ENCODE measurements at regions not wholly inside any gene's neighbourhood (a gene's known extent, or its start where the extent isn't known, plus 50 kb on each side); places are given as distances from the start of the nearest gene placed in this dataset.

DNA sequence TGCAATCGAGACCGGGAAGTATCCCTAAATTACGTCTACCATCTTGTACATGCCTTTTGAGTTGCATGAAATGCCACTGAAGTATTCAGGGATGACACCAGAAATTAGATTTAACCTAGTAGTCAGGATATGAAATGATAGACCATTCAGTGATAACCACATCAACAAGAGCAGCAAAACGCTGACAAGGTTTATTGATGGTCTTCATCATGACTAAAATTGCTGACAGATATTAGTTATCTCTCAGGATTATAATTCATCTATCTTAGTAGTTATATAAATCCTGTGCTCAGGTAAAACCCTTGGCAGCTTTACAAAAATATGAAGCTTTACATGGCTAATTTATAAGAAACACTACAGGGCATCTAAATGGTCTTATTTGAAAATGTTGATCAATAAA is 1104.7 kb downstream of the EFNA5 start:
- no peak for TF ChIP-seq CREB1 (IDR thresholded peaks at IDR 0.05; ENCODE audit: low read depth)
- TF ChIP-seq TCF12 (IDR thresholded peaks at IDR 0.05; ENCODE audit: low read depth), result no peak
- TF ChIP-seq FOXM1 (IDR thresholded peaks at IDR 0.05; ENCODE audit: borderline replicate concordance, low read depth), result no peak
- TF ChIP-seq EP300 (IDR thresholded peaks at IDR 0.05; ENCODE audit: borderline replicate concordance), result no peak
- no peak for TF ChIP-seq ZBTB7A (IDR thresholded peaks at IDR 0.05; ENCODE audit: low read depth)

DNA sequence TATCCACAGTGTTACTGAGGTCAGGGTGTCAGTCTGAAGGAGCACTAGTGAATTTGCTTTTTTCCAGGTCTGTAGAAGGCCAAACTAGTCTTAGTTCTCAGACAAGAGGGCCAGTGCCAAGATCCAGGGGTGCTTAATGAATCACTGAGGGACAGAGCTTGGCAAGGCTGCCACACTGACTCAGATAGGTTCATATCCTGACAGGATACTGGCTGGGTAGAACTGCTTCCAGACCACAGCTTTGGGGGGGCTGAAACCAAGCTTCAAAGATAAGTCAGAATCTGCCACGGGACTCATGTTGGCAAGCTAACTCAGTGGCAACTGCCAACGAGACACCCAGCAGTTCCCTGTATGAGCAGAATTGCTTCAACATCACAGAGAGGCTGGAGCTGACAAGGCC is 1125.4 kb downstream of the EFNA5 start:
- TF ChIP-seq CREB1 (IDR thresholded peaks at IDR 0.05; ENCODE audit: low read depth) (no peak), TCF12 (IDR thresholded peaks at IDR 0.05; ENCODE audit: low read depth) (no peak), ZBTB7A (IDR thresholded peaks at IDR 0.05; ENCODE audit: low read depth) (no peak), YY1 (IDR thresholded peaks at IDR 0.05; ENCODE audit: low read depth) (no peak), RAD21 (IDR thresholded peaks at IDR 0.05; ENCODE audit: low read depth) (no peak), EGR1 (IDR thresholded peaks at IDR 0.05) (no peak), EP300 (IDR thresholded peaks at IDR 0.05; ENCODE audit: borderline replicate concordance) (no peak), CEBPB (IDR thresholded peaks at IDR 0.05) (no peak)
- TF ChIP-seq, protein P1, sequence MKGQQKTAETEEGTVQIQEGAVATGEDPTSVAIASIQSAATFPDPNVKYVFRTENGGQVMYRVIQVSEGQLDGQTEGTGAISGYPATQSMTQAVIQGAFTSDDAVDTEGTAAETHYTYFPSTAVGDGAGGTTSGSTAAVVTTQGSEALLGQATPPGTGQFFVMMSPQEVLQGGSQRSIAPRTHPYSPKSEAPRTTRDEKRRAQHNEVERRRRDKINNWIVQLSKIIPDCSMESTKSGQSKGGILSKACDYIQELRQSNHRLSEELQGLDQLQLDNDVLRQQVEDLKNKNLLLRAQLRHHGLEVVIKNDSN (IDR thresholded peaks at IDR 0.05), result no peak

DNA sequence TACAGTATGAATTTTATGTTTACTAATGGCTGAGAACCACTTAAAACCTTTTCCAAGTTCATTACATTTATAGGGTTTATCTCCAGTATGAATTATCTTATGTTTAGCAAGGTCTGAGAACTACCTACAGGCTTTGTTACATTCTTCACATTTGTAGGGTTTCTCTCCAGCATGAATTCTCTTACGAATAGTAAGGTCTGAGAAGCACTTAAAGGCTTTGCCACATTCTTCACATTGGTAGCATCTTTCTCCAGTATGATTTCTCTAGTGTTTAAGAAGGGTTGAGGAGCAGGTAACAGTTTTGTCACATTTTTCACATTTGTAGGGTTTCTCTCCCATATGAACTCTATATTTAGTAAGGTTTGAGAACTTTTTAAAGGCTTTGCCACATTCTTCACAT is 1127.4 kb downstream of the EFNA5 start:
- TF ChIP-seq RAD21 (IDR thresholded peaks at IDR 0.05; ENCODE audit: low read depth) (no peak), NFIC (IDR thresholded peaks at IDR 0.05) (no peak), YY1 (IDR thresholded peaks at IDR 0.05; ENCODE audit: low read depth) (no peak), TAF1 (IDR thresholded peaks at IDR 0.05; ENCODE audit: low read depth) (no peak), TCF12 (IDR thresholded peaks at IDR 0.05; ENCODE audit: low read depth) (no peak), FOXM1 (IDR thresholded peaks at IDR 0.05; ENCODE audit: borderline replicate concordance, low read depth) (no peak), CREB1 (IDR thresholded peaks at IDR 0.05; ENCODE audit: low read depth) (no peak), EP300 (IDR thresholded peaks at IDR 0.05; ENCODE audit: borderline replicate concordance) (no peak), ZBTB7A (IDR thresholded peaks at IDR 0.05; ENCODE audit: low read depth) (no peak)
- TF ChIP-seq, protein P1 (IDR thresholded peaks at IDR 0.05), result no peak
- TF ChIP-seq, protein P2, sequence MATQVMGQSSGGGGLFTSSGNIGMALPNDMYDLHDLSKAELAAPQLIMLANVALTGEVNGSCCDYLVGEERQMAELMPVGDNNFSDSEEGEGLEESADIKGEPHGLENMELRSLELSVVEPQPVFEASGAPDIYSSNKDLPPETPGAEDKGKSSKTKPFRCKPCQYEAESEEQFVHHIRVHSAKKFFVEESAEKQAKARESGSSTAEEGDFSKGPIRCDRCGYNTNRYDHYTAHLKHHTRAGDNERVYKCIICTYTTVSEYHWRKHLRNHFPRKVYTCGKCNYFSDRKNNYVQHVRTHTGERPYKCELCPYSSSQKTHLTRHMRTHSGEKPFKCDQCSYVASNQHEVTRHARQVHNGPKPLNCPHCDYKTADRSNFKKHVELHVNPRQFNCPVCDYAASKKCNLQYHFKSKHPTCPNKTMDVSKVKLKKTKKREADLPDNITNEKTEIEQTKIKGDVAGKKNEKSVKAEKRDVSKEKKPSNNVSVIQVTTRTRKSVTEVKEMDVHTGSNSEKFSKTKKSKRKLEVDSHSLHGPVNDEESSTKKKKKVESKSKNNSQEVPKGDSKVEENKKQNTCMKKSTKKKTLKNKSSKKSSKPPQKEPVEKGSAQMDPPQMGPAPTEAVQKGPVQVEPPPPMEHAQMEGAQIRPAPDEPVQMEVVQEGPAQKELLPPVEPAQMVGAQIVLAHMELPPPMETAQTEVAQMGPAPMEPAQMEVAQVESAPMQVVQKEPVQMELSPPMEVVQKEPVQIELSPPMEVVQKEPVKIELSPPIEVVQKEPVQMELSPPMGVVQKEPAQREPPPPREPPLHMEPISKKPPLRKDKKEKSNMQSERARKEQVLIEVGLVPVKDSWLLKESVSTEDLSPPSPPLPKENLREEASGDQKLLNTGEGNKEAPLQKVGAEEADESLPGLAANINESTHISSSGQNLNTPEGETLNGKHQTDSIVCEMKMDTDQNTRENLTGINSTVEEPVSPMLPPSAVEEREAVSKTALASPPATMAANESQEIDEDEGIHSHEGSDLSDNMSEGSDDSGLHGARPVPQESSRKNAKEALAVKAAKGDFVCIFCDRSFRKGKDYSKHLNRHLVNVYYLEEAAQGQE (IDR thresholded peaks at IDR 0.05; ENCODE audit: low read depth), result no peak

DNA sequence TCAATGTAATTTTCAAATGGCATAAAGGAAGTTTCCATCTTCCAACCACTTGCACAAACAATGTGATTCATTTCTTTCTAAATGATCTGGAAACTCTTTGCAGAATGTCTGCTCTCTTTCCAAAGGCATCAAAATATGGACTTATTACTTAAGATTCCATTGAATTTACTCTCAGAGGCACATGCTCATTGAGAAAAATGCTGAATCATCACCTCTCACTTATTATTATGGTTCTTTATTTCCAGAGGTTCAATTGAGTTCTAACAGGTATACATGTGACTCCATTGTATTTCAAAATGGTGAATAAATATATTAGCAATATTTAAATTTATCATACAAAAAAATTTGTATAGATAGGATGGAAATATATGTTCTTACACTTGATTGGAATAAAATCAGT is 1140.6 kb downstream of the EFNA5 start:
- no peak for TF ChIP-seq TEAD4 (IDR thresholded peaks at IDR 0.05)
- TF ChIP-seq EGR1 (IDR thresholded peaks at IDR 0.05), result no peak
- TF ChIP-seq YY1 (IDR thresholded peaks at IDR 0.05; ENCODE audit: low read depth), result no peak
- TF ChIP-seq EP300 (IDR thresholded peaks at IDR 0.05; ENCODE audit: borderline replicate concordance), result no peak
- TF ChIP-seq, protein P2 (IDR thresholded peaks at IDR 0.05; ENCODE audit: low read depth), result no peak
- no peak for TF ChIP-seq TAF1 (IDR thresholded peaks at IDR 0.05; ENCODE audit: low read depth)
- TF ChIP-seq ZBTB7A (IDR thresholded peaks at IDR 0.05; ENCODE audit: low read depth), result no peak
- TF ChIP-seq FOXM1 (IDR thresholded peaks at IDR 0.05; ENCODE audit: borderline replicate concordance, low read depth), result no peak
- TF ChIP-seq, protein P1 (IDR thresholded peaks at IDR 0.05), result no peak

DNA sequence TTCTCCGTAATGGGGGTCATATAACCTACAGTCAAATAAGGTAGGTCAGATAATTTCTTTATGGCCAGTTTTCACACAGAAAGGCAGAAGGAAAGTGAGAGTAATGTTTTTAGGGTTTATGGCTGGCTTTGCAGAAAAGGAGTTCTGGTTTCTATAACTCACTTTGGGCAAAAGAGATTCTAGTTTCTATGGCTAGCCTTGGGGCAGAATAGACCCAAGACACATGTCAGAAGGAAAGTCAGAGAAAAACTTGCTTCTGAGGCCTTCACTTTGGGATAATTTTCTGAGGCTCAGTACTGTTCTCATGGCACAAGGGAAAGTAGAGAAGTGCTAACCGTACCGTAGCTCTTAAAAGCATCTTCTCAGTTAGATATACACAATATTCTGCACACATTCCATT is 1145.3 kb downstream of the EFNA5 start:
- TF ChIP-seq, protein P2 (IDR thresholded peaks at IDR 0.05; ENCODE audit: low read depth), result no peak
- no peak for TF ChIP-seq EGR1 (IDR thresholded peaks at IDR 0.05)
- no peak for TF ChIP-seq CEBPB (IDR thresholded peaks at IDR 0.05)
- TF ChIP-seq, protein P1 (IDR thresholded peaks at IDR 0.05), result no peak
- TF ChIP-seq, protein P3, sequence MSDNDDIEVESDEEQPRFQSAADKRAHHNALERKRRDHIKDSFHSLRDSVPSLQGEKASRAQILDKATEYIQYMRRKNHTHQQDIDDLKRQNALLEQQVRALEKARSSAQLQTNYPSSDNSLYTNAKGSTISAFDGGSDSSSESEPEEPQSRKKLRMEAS (IDR thresholded peaks at IDR 0.05), result no peak
- TF ChIP-seq NFIC (IDR thresholded peaks at IDR 0.05), result no peak
- TF ChIP-seq TAF1 (IDR thresholded peaks at IDR 0.05; ENCODE audit: low read depth), result no peak
